Thoracic aorta (tissue), 2 donors: ENCODE measurements at regions not wholly inside any gene's neighbourhood (a gene's known extent, or its start where the extent isn't known, plus 50 kb on each side); places are given as distances from the start of the nearest gene placed in this dataset.
A peak's percentile ranks its signal among the peaks of the same experiment; 100 is the strongest.

Source experiments
- ATAC-seq: fragments of 150-250 bp; one replicate; pipeline ENCODE4 v1.8.0; 2017; ENCODE audit warnings: low read depth; ENCODE audit not compliant: insufficient number of reproducible peaks, low FRiP score
- DNase-seq: peaks from one replicate; pipeline ENCODE4 v3.0.0-alpha.2; 2020; ENCODE audit warnings: low spot score
- H3K27ac ChIP-seq, 2 donors: fragments of 200-600 bp; sonication (generic); 1 replicate in 1 of 2; 2 replicates in 1 of 2; pipeline ENCODE4 v1.5.1; 2016; ENCODE audit warnings: mild to moderate bottlenecking in 2 of 2, moderate library complexity in 2 of 2
- H3K27me3 ChIP-seq: fragments of 200-600 bp; sonication (generic); replicated peaks from 2 replicates; pipeline ENCODE4 v1.6.0; 2016; ENCODE audit warnings: mild to moderate bottlenecking; ENCODE audit not compliant: insufficient read depth
- H3K36me3 ChIP-seq: fragments of 200-600 bp; sonication (generic); one replicate; pipeline ENCODE4 v1.5.1; 2016
- H3K4me1 ChIP-seq, 2 donors: fragments of 200-600 bp; sonication (generic); 1 replicate in 1 of 2; 2 replicates in 1 of 2; pipeline versions ENCODE4 v1.5.1 to v1.6.0; 2016; ENCODE audit warnings: low read depth in 2 of 2, mild to moderate bottlenecking in 1 of 2; ENCODE audit not compliant: control insufficient read depth in 1 of 2
- H3K4me3 ChIP-seq: fragments of 200-600 bp; sonication (generic); 2 replicates; pipeline ENCODE4 v1.5.1; 2016; ENCODE audit warnings: mild to moderate bottlenecking
- H3K9me3 ChIP-seq: fragments of 200-600 bp; sonication (generic); 2 replicates; pipeline ENCODE4 v1.5.1; 2016
- TF ChIP-seq, protein P1 (sequence below): fragments of 200-600 bp; sonication (generic); IDR thresholded peaks from one replicate; pipeline ENCODE4 v1.5.1; 2019; ENCODE audit warnings: antibody characterized with exemption

DNA sequence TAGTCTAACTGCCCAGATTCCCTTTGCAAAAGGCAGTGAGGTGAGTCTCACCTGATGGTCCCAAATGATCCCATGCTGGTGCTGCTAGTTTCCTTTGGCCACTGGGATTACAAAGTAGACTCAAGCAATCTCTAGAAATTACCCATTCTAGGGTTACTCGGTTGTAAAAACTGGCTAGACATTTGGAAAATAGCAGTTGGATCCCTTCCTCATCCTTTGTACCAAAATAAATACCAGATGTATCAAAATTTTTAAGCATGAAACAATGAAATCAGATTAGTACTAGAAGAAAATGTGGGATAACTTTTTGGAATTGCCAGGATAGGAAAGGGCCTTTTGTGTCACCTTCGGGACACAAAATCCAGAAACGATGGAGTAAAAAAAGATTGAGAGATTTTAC, 112.9 kb upstream of the TOP1 start:
- no peaks in the 10 kb centered on the region for H3K36me3 ChIP-seq
- H3K27ac ChIP-seq, result no peak overlapping the region
- TF ChIP-seq, protein P1, sequence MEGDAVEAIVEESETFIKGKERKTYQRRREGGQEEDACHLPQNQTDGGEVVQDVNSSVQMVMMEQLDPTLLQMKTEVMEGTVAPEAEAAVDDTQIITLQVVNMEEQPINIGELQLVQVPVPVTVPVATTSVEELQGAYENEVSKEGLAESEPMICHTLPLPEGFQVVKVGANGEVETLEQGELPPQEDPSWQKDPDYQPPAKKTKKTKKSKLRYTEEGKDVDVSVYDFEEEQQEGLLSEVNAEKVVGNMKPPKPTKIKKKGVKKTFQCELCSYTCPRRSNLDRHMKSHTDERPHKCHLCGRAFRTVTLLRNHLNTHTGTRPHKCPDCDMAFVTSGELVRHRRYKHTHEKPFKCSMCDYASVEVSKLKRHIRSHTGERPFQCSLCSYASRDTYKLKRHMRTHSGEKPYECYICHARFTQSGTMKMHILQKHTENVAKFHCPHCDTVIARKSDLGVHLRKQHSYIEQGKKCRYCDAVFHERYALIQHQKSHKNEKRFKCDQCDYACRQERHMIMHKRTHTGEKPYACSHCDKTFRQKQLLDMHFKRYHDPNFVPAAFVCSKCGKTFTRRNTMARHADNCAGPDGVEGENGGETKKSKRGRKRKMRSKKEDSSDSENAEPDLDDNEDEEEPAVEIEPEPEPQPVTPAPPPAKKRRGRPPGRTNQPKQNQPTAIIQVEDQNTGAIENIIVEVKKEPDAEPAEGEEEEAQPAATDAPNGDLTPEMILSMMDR, result no peak
- H3K4me1 ChIP-seq, result peaks cover 3 to 14% of the 10 kb centered on the region in 2 donors
- H3K27me3 ChIP-seq, result no peaks in the 10 kb centered on the region
- ATAC-seq (no peak), DNase-seq (no peak)
- H3K9me3 ChIP-seq, result no peaks in the 10 kb centered on the region
- peak overlapping the region; percentile 0 for H3K4me3 ChIP-seq

DNA sequence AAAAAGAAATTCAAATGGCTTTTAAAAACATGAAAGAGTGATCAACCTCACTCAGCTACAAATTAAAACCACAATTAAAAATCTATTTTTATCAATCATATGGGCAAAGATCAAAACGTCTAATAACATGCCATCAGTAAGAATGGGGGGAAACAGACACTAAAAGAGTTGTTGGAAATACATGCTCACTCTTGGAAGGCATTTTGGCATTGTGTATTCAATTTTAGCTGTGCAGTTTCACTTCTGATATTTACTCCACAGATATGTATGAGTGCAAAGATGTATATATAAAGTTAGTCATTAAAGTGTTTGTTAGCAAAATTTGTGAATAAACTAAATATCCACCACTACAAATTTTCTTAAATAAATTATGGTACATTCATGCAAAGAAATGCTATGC, 112.3 kb upstream of the TOP1 start:
- no peaks in the 10 kb centered on the region for H3K9me3 ChIP-seq
- H3K4me3 ChIP-seq, result no peak overlapping the region
- no peaks in the 10 kb centered on the region for H3K36me3 ChIP-seq
- DNase-seq (no peak), ATAC-seq (no peak)
- H3K27me3 ChIP-seq, result no peaks in the 10 kb centered on the region
- TF ChIP-seq, protein P1, result no peak
- no peak overlapping the region for H3K27ac ChIP-seq
- H3K4me1 ChIP-seq, result peaks cover 3 to 14% of the 10 kb centered on the region in 2 donors

DNA sequence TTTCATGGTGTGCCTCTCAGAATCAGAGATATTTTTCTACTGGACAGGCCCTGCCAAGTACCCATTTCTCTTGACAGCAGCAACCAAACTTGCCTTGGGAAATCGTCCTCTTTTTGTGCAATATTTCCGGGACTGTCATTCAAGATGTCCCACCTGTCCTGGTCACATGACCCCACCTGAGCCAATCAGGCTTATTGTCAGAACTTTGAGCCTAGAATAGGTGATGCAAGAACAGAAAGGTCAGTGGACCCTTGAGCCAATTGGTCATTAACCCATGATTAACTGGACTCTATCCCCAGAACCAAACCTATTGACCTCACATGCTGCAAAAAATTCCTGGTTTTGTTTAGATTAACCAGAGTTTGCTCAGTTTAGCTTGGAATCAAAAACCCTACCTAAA, 108.3 kb upstream of the TOP1 start:
- no peak for DNase-seq
- no peaks in the 10 kb centered on the region for H3K36me3 ChIP-seq
- TF ChIP-seq, protein P1, result no peak
- ATAC-seq, result no peak
- H3K9me3 ChIP-seq, result no peaks in the 10 kb centered on the region
- no peak overlapping the region for H3K27ac ChIP-seq
- H3K27me3 ChIP-seq, result no peaks in the 10 kb centered on the region
- H3K4me3 ChIP-seq, result no peak overlapping the region
- peaks cover 3 to 13% of the 10 kb centered on the region in 2 donors for H3K4me1 ChIP-seq

DNA sequence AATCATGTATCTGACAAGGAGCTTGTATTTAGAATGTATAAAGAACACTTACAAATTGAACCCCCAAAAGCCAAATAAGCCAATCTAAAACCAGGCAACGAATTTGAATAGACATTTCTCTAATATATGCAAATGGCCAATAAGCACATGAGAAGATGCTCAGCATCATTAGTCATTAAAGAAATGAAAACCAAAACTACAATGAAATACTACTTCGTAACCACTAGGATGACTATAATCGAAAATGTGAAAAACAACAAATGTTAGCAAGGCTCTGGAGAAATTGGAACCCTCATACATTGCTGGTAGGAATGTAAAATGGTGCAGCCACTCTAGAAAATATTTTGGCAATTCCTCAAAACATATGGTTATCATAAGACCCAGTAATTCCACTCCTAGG, 105.8 kb upstream of the TOP1 start:
- Histone ChIP-seq H3K4me1 (no peaks in the 10 kb centered on the region), H3K9me3 (no peaks in the 10 kb centered on the region), H3K27ac (no peak overlapping the region), H3K4me3 (no peak overlapping the region), H3K36me3 (no peaks in the 10 kb centered on the region), H3K27me3 (no peaks in the 10 kb centered on the region)
- TF ChIP-seq, protein P1, result no peak
- ATAC-seq, result no peak
- no peak for DNase-seq

DNA sequence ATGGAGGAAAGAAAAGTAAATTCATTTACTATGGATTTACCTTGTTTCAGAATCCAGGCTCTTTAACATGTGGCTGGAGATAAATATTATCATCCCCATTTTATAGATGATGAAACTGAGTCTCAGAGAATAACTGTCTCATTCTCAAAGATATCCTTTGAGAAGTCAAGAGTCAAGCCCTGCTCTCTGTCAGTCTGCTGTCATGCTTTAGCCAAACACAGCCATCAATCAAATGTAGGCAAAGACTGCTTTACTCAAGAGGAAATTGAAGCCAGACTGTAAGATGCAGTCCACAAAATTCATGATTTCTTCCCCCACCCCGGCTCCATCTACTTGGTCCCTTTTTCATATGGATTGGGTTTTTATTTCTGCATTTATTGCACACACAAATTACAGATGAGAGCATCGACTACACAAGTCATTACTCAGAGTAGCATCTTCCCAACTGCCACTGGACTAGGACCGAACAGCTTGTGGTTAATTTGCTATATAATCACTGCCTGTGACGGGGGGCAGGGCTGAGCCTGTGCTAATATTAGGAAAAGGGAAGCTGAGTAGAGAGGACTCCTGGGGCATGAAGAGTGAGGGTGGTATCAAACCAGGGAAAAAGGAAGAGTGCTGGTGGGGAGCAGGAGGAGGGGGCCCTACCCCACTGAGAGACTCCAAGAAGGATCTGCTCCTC, 102.7 kb upstream of the TOP1 start:
- Histone ChIP-seq H3K36me3 (no peaks in the 10 kb centered on the region), H3K4me1 (no peaks in the 10 kb centered on the region), H3K9me3 (no peaks in the 10 kb centered on the region), H3K27ac (no peak overlapping the region), H3K4me3 (no peak overlapping the region), H3K27me3 (no peaks in the 10 kb centered on the region)
- TF ChIP-seq, protein P1, result no peak
- ATAC-seq (no peak), DNase-seq (no peak)
